ENCODE measurements at regions not wholly inside any gene's neighbourhood (a gene's known extent, or its start where the extent isn't known, plus 50 kb on each side); places are given as distances from the start of the nearest gene placed in this dataset.

- H2AFZ ChIP-seq (ENCODE audit: control insufficient read depth, low read length) = no peak overlapping the region
- FAIRE-seq (no peak), DNase-seq (ENCODE audit: low read depth, low spot score) (no peak)
- no peak for TF ChIP-seq CTCF (optimal IDR thresholded peaks at IDR 0.05 in 1 of 3, IDR thresholded peaks at IDR 0.05 in 1 of 3, conservative IDR thresholded peaks at IDR 0.05 in 1 of 3; ENCODE audit: extremely low read depth in 1 of 3, insufficient read depth in 2 of 3, low read length in 3 of 3)
- TF ChIP-seq EZH2 (IDR thresholded peaks at IDR 0.05; ENCODE audit: low read length) = no peak
- no peaks in the 10 kb centered on the region for H3K79me2 ChIP-seq (ENCODE audit: control insufficient read depth, insufficient read depth, low read length)
- H3K9ac ChIP-seq (ENCODE audit: control insufficient read depth, extremely low read depth, insufficient read depth, low read length) = no peak overlapping the region
- H3K4me1 ChIP-seq (ENCODE audit: control insufficient read depth, extremely low read depth, insufficient read depth, low read length) = peaks cover 14% of the 10 kb centered on the region
- no peaks in the 10 kb centered on the region for H3K9me3 ChIP-seq (ENCODE audit: control insufficient read depth, low read depth, low read length)
- H3K27me3 ChIP-seq (ENCODE audit: control insufficient read depth, extremely low read depth, insufficient read depth, low read length) = no peaks in the 10 kb centered on the region
- no peaks in the 10 kb centered on the region for H3K36me3 ChIP-seq (ENCODE audit: control insufficient read depth in 2 of 2, extremely low read depth in 1 of 2, insufficient read depth in 2 of 2, low read length in 2 of 2)
- no peaks in the 10 kb centered on the region for H4K20me1 ChIP-seq (ENCODE audit: control insufficient read depth, extremely low read depth, insufficient read depth, low read length)
- no peak overlapping the region for H3K27ac ChIP-seq (ENCODE audit: control insufficient read depth, insufficient read depth, low read length)
- no peak overlapping the region for H3K4me3 ChIP-seq (ENCODE audit: control insufficient read depth in 2 of 3, extremely low read depth in 1 of 3, insufficient read depth in 2 of 3, low read depth in 1 of 3, low read length in 3 of 3)
- dilution Hi-C loops (cut with MboI; ENCODE audit: extremely low pct_ligation_motif_present, low sequenced_read_pairs) = no loop called here
- no peak overlapping the region for H3K4me2 ChIP-seq (ENCODE audit: control insufficient read depth, extremely low read depth, insufficient read depth, low read depth, low read length)
- H3K9me1 ChIP-seq (ENCODE audit: control insufficient read depth, extremely low read depth, insufficient read depth, low read length) = no peaks in the 10 kb centered on the region
Measured at GRCh38 chr3:150090877-150091276, 120.2 kb upstream of the PFN2 start.

- Histone ChIP-seq H3K4me1 (ENCODE audit: control insufficient read depth, extremely low read depth, insufficient read depth, low read length) (peaks cover 11% of the 10 kb centered on the region), H4K20me1 (ENCODE audit: control insufficient read depth, extremely low read depth, insufficient read depth, low read length) (no peaks in the 10 kb centered on the region), H2AFZ (ENCODE audit: control insufficient read depth, low read length) (no peak overlapping the region), H3K79me2 (ENCODE audit: control insufficient read depth, insufficient read depth, low read length) (no peaks in the 10 kb centered on the region), H3K9ac (ENCODE audit: control insufficient read depth, extremely low read depth, insufficient read depth, low read length) (no peak overlapping the region), H3K36me3 (ENCODE audit: control insufficient read depth in 2 of 2, extremely low read depth in 1 of 2, insufficient read depth in 2 of 2, low read length in 2 of 2) (no peaks in the 10 kb centered on the region), H3K9me1 (ENCODE audit: control insufficient read depth, extremely low read depth, insufficient read depth, low read length) (no peaks in the 10 kb centered on the region), H3K4me3 (ENCODE audit: control insufficient read depth in 2 of 3, extremely low read depth in 1 of 3, insufficient read depth in 2 of 3, low read depth in 1 of 3, low read length in 3 of 3) (no peak overlapping the region), H3K4me2 (ENCODE audit: control insufficient read depth, extremely low read depth, insufficient read depth, low read depth, low read length) (no peak overlapping the region), H3K27ac (ENCODE audit: control insufficient read depth, insufficient read depth, low read length) (no peak overlapping the region), H3K9me3 (ENCODE audit: control insufficient read depth, low read depth, low read length) (no peaks in the 10 kb centered on the region), H3K27me3 (ENCODE audit: control insufficient read depth, extremely low read depth, insufficient read depth, low read length) (no peaks in the 10 kb centered on the region)
- no peak for FAIRE-seq
- dilution Hi-C loops (cut with MboI; ENCODE audit: extremely low pct_ligation_motif_present, low sequenced_read_pairs) = no loop called here
- TF ChIP-seq EZH2 (IDR thresholded peaks at IDR 0.05; ENCODE audit: low read length) = no peak
- no peak for TF ChIP-seq CTCF (optimal IDR thresholded peaks at IDR 0.05 in 1 of 3, IDR thresholded peaks at IDR 0.05 in 1 of 3, conservative IDR thresholded peaks at IDR 0.05 in 1 of 3; ENCODE audit: extremely low read depth in 1 of 3, insufficient read depth in 2 of 3, low read length in 3 of 3)
- DNase-seq (ENCODE audit: low read depth, low spot score) = no peak
Measured at GRCh38 chr3:150090006-150090405, 119.3 kb upstream of the PFN2 start.
